Loucy (cell line): ENCODE measurements at regions not wholly inside any gene's neighbourhood (a gene's known extent, or its start where the extent isn't known, plus 50 kb on each side); places are given as distances from the start of the nearest gene placed in this dataset.

Experiments used
- EZH2phosphoT487 ChIP-seq: fragments of 200-600 bp; IDR thresholded peaks from 2 replicates; pipeline ENCODE4 v1.6.1; 2018; ENCODE audit warnings: antibody characterized with exemption, mild to moderate bottlenecking, moderate library complexity, borderline replicate concordance
- TF ChIP-seq, protein P1 (sequence below): fragments of 200-600 bp; sonication (generic); conservative IDR thresholded peaks from 2 replicates; pipeline ENCODE4 v1.5.1; 2014; ENCODE audit warnings: mild to moderate bottlenecking, antibody characterized with exemption, low read length

GRCh38 chr1:80003250-80003649, 996.7 kb upstream of the ADGRL4 start:
- TF ChIP-seq, protein P1, sequence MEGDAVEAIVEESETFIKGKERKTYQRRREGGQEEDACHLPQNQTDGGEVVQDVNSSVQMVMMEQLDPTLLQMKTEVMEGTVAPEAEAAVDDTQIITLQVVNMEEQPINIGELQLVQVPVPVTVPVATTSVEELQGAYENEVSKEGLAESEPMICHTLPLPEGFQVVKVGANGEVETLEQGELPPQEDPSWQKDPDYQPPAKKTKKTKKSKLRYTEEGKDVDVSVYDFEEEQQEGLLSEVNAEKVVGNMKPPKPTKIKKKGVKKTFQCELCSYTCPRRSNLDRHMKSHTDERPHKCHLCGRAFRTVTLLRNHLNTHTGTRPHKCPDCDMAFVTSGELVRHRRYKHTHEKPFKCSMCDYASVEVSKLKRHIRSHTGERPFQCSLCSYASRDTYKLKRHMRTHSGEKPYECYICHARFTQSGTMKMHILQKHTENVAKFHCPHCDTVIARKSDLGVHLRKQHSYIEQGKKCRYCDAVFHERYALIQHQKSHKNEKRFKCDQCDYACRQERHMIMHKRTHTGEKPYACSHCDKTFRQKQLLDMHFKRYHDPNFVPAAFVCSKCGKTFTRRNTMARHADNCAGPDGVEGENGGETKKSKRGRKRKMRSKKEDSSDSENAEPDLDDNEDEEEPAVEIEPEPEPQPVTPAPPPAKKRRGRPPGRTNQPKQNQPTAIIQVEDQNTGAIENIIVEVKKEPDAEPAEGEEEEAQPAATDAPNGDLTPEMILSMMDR, result no peak
- TF ChIP-seq EZH2phosphoT487, result no peak
